Adrenal gland (tissue), 9 donors: ENCODE measurements at regions not wholly inside any gene's neighbourhood (a gene's known extent, or its start where the extent isn't known, plus 50 kb on each side); places are given as distances from the start of the nearest gene placed in this dataset.

Experiments
- DNase-seq, 7 donors: peaks; one replicate each; pipeline ENCODE4 v3.0.0-alpha.2; 2019 to 2020
- H3K27ac ChIP-seq, 5 donors: fragments of 200-600 bp; sonication (generic) in 4 of 5; 1 replicate in 3 of 5; 2 replicates in 2 of 5; pipeline versions ENCODE4 v1.5.1 to v1.8.0; 2016 to 2020; ENCODE audit warnings: mild to moderate bottlenecking in 1 of 5
- H3K27me3 ChIP-seq: fragments of 200-600 bp; 2 replicates; pipeline ENCODE4 v1.8.0; 2021
- H3K36me3 ChIP-seq, 2 donors: fragments of 200-600 bp; replicated peaks in 1 of 2; 1 replicate in 1 of 2; 2 replicates in 1 of 2; pipeline versions ENCODE4 v1.5.1 to v1.8.0; 2018 to 2022
- H3K4me1 ChIP-seq, 2 donors: fragments of 200-600 bp; replicated peaks in 1 of 2; 1 replicate in 1 of 2; 2 replicates in 1 of 2; pipeline versions ENCODE4 v1.5.1 to v1.8.0; 2018 to 2021
- H3K4me3 ChIP-seq, 4 donors: fragments of 200-600 bp; sonication (generic) in 3 of 4; one replicate each; pipeline ENCODE4 v1.5.1; 2016 to 2018
- H3K9me3 ChIP-seq, 3 donors: fragments of 200-600 bp; sonication (generic) in 1 of 3; replicated peaks in 1 of 3; 1 replicate in 2 of 3; 2 replicates in 1 of 3; pipeline versions ENCODE4 v1.5.1 to v1.8.0; 2016 to 2021
- POLR2A ChIP-seq, 2 donors: fragments of 450-650 bp; IDR thresholded peaks; one replicate each; pipeline ENCODE4 v1.6.1; 2017; ENCODE audit warnings: antibody characterized with exemption in 2 of 2, mild to moderate bottlenecking in 2 of 2, moderate library complexity in 1 of 2
- WGBS, 4 donors: extraction: QIAGEN DNeasy Blood & Tissue Kit in 2 of 4; methylation state at CpG; one replicate each; pipeline versions ENCODE4 v1.1.5 to v1.1.7; 2013 to 2017; 5-methylcytosine and 5-hydroxymethylcytosine counted together
- intact Hi-C, 2 donors: fragments of 100-400 bp; cut with DNase I; formaldehyde crosslinking; loops; one replicate each; pipeline versions ENCODE4 v1.14.1 to v1.15.0; 2022 to 2023
- microRNA-seq, 3 donors: library from miRNA; unstranded; fragments of <30 nt; microRNA quantifications; one replicate each; pipeline ENCODE4, GENCODE V29; 2017 to 2020
- small RNA-seq, 2 donors: library from RNA; depleted of rRNA; stranded (forward); fragments of <200 nt; gene quantifications; one replicate each; pipeline ENCODE3, GENCODE V24; 2016
- TF ChIP-seq, protein P1 (sequence below), 6 experiments: fragments of 450-650 bp in 4 of 6; fragments of 200-600 bp in 2 of 6; sonication (generic) in 1 of 6; IDR thresholded peaks; 1 replicate in 5 of 6; 2 replicates in 1 of 6; pipeline versions ENCODE4 v1.5.1 to v1.8.0; 2016 to 2021; ENCODE audit warnings: antibody characterized with exemption in 6 of 6, mild to moderate bottlenecking in 2 of 6, moderate library complexity in 1 of 6
- donor health status: healthy with polysubstance abuse.
- donor health status: Bipolar disorder and iron deficiency.
- donor health status: DM: yes; HTN: yes; CAD: no.
- donor health status: DM: no; HTN: no; CAD: no.
- donor health status: DM: no; HTN: no; CAD: no.

DNA sequence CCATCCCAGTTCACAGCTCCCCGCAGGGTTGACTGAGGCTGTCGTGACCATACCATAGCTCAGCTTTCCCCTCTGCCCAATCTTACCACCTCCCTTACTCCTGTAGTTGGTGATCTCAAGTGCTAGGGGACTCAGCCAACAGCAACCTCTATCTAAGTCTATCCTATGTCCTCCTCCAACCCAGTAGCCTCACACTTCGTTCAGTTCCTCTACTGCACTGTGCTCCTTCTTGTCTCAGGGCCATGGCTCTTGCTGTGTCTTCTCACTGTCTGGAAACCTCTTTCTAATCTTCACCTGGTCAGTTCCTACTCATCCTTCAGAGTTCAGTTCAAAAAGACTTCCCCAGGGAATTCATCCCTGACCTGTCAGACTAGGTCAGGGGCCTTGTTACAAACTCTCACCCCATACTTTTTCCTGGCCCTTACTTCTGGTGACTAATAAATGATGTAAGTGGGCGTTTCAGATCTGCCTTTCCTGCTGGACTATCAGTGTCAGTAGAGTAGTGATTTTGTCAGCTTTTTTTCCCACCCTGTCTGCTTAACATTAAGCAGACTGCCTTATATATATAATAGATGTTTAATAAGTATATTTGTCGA lies 53.6 kb upstream of the NR3C1 start:
- no peaks in the 10 kb centered on the region for H3K36me3 ChIP-seq
- no peak overlapping the region for H3K4me3 ChIP-seq
- H3K9me3 ChIP-seq = no peaks in the 10 kb centered on the region
- no peak for TF ChIP-seq POLR2A (IDR thresholded peaks at IDR 0.05)
- TF ChIP-seq, protein P1, sequence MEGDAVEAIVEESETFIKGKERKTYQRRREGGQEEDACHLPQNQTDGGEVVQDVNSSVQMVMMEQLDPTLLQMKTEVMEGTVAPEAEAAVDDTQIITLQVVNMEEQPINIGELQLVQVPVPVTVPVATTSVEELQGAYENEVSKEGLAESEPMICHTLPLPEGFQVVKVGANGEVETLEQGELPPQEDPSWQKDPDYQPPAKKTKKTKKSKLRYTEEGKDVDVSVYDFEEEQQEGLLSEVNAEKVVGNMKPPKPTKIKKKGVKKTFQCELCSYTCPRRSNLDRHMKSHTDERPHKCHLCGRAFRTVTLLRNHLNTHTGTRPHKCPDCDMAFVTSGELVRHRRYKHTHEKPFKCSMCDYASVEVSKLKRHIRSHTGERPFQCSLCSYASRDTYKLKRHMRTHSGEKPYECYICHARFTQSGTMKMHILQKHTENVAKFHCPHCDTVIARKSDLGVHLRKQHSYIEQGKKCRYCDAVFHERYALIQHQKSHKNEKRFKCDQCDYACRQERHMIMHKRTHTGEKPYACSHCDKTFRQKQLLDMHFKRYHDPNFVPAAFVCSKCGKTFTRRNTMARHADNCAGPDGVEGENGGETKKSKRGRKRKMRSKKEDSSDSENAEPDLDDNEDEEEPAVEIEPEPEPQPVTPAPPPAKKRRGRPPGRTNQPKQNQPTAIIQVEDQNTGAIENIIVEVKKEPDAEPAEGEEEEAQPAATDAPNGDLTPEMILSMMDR (IDR thresholded peaks at IDR 0.05) = no peak
- no peaks in the 10 kb centered on the region for H3K27me3 ChIP-seq
- H3K27ac ChIP-seq = no peak overlapping the region
- 71 to 80% (median 76%) methylated on average over 5 of the region's 5 CpGs for WGBS, 4 donors
- H3K4me1 ChIP-seq = no peaks in the 10 kb centered on the region
- no peak for DNase-seq
- intact Hi-C loops = no loop called here

DNA sequence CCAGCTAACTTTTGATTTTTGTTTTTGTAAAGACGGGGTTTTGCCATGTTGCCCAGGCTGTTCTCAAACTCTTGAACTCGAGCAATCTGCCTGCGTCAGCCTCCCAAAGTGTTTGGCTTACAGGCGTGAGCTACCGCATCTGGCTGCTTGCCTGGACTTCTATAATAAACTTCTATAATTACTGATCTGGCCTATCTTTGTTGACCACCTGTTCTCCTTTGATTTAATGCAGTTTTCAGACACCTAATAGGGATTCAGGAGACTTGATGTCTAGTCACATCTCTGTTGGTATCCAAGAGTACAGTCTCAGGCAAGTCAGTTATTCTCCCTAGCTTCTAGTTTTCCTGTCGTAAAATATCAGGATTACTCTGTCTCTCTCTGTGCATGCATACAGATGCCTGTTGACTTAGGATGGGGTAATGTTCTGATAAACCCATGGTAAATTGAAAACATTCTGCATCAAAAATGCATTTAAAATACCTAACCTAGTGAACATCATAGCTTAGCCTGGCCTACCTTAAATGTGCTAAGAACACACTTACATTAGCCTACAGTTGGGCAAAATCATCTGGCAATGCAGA lies 51.5 kb upstream of the NR3C1 start:
- H3K9me3 ChIP-seq = no peaks in the 10 kb centered on the region
- intact Hi-C loops = no loop called here
- TF ChIP-seq, protein P1 (IDR thresholded peaks at IDR 0.05) = no peak
- TF ChIP-seq POLR2A (IDR thresholded peaks at IDR 0.05) = no peak
- H3K27me3 ChIP-seq = no peaks in the 10 kb centered on the region
- 90 to 96% (median 94%) methylated on average over 6 of the region's 6 CpGs for WGBS, 4 donors
- H3K4me1 ChIP-seq = no peaks in the 10 kb centered on the region
- no peak overlapping the region for H3K4me3 ChIP-seq
- H3K36me3 ChIP-seq = no peaks in the 10 kb centered on the region
- DNase-seq = no peak
- H3K27ac ChIP-seq = no peak overlapping the region

DNA sequence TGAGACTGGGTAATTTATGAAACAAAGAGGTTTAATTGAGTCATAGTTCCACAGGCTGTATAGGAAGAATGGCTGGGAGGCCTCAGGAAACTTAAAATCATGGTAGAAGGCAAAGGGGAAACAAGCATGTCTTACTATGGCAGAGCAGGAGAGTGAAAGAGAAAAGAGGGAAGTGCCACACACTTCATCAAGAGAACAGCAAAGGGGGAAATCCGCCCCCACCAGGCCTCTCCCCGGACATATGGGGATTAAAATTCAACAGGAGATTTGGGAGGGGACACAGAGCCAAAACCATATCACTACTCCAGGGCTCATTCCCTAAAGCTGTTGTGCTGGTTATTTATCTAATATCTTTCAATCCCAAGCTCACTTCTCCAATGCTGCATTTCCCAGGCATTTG lies 50.2 kb upstream of the NR3C1 start:
- TF ChIP-seq POLR2A (IDR thresholded peaks at IDR 0.05) = no peak
- TF ChIP-seq, protein P1 (IDR thresholded peaks at IDR 0.05) = no peak
- DNase-seq = no peak
- H3K36me3 ChIP-seq = no peaks in the 10 kb centered on the region
- H3K9me3 ChIP-seq = no peaks in the 10 kb centered on the region
- no peak overlapping the region for H3K4me3 ChIP-seq
- WGBS, 4 donors = 63 to 83% (median 76%) methylated on average over 2 of the region's 2 CpGs
- no peak overlapping the region for H3K27ac ChIP-seq
- no peaks in the 10 kb centered on the region for H3K27me3 ChIP-seq
- intact Hi-C loops = no loop called here
- H3K4me1 ChIP-seq = no peaks in the 10 kb centered on the region

Small RNA genes in the stretch of these regions (microRNA-seq; reads per million reads assigned to microRNA genes)
- gene MIR5197 = 0 reads per million in 3 donors

Small RNA genes in the stretch of these regions (small RNA-seq; reads per million reads assigned to genes)
- gene MIR5197 (0 reads per million in 2 donors), gene RNU7-156P (0 reads per million in 2 donors)
